HG03571 (cell line): ENCODE measurements at regions not wholly inside any gene's neighbourhood (a gene's known extent, or its start where the extent isn't known, plus 50 kb on each side); places are given as distances from the start of the nearest gene placed in this dataset.
"Not testable (repeated sequence)": the region's sequence is repeated elsewhere in the genome, so short reads cannot be mapped to it uniquely, and the experiment has no call there.

ENCODE experiments used
- ATAC-seq: cut with Tn5 transposase; IDR thresholded peaks from one replicate; pipeline ENCODE4 v1.9.1; 2021; ENCODE audit not compliant: unreplicated experiment

DNA sequence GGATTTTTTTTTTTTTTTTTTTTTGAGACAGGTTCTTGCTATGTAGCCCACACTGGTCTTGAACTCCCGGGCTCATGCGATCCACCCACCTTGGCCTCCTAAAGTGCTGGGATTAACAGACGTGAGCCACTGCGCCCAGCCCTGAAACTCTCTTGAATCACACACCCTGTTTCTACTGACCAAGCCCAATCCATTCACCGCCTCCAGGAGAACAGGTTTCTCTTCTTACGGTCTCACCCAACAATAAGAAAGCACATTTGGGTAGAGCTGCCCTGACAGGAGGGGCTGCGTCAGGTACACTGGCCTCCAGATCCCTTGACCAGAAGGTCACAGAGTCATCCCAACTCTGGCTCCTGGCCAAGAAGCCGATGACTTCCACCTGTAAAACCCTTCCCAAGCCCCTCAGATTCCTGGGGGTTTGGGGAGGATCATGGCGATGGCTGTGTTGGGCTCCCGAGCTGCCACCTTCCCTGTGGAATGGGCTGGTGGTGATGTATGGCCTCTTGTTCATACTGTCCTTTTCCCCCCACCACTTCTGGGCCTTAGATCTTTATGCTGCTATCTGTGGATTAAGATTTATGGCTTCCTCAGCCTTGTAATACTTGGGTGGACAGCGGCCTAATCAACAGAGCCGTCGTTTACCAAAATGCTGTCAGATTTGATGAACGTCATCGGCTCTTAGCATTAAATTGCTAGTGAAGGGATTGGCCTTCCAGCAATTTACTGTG is 89.1 kb downstream of the KATNIP start:
- ATAC-seq: no peak

DNA sequence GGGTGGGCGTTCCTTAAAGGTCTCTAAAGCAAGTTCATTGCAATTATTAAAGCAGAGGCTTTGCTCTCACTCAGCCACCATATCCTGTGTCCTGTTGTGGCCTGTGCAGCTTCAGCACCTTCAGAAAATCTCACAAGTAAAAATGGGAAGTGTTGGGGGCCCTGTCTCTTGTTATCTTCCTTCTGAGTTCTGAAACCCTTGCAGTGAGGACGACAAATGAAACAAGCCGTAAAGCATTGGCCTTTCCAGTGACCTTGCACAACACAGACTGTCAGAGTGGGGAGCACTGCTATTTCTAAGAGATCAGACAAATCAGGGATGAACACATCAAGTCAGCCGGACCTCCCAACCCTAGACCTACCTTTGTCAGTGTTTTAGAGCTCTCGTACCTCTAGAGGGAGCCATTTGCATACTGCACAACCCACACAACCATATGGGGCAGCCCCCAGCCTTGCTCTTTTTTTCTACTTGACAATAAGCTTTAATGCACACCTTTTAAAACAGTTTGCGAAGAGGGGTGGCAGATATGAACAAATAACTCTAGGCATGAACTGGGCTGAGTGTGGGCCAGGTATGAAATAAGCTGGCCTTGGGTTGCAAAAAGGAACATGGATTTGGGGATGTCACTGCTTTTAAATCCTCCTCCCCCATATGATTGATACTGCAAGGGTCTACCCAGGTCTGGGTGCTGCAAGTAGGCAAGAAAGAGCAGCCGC is 89.8 kb downstream of the KATNIP start:
- peak; percentile 62 for ATAC-seq

DNA sequence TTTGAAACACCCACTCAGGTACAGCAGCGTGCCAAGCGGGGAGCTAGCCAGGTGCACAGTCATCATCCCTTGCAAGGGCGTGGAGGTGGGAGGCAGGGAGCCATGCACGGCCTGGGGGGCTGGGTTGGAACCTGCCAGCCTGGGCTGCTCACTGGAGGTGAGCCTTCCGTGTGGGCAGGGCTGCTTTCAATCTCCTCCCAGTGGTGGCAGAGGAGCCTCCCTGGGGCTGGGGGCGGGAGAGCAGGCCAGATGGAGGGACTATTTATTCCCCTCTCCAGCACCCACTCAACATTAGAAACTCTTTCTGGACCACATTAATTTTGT is 90.3 kb downstream of the KATNIP start:
- no peak for ATAC-seq

DNA sequence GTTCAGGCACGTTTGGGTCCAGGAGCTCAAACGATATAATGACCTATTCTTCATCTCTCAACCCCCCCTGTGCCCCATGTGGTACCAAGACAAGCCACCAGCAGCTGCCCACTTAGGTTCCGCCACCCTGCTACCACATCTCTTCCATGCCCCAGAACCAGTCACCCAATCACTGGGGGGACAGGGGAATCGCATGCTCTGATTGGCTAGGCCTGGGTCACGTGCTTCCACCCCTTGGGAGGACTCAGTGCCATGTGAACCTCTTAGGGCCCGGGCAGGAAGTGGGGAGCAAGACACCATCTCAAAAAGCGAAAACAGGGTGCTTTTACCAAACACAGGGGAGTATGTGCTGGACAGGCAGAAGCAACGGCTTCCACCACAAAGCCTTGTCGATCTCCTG is 91.3 kb downstream of the KATNIP start:
- ATAC-seq: no peak

DNA sequence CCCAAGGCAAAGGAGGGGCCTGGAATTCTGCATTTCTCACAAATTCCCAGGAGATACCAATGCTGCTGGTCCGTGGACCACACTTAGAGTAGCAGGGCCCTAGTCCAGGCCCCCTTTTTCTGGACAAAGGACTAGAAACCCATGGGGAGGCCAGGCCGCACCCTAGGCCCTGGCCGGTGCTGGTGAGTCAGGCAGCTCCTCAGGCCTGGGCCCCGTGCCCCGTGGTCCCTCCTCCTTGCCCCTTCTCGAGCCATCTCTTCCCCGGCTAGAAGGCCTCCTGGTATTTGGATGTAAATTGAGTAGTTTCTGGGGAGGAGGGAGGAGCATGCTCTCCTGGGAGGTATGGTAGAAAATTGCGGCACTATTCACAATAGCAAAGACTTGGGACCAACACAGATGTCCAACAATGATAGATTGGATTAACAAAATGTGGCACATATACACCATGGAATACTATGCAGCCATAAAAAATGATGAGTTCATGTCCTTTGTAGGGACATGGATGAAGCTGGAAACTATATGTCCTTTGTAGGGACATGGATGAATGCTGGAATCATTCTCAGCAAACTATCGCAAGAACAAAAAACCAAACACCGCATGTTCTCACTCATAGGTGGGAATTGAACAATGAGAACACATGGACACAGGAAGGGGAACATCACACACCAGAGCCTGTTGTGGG is 91.9 kb downstream of the KATNIP start:
- ATAC-seq: not testable (repeated sequence)

DNA sequence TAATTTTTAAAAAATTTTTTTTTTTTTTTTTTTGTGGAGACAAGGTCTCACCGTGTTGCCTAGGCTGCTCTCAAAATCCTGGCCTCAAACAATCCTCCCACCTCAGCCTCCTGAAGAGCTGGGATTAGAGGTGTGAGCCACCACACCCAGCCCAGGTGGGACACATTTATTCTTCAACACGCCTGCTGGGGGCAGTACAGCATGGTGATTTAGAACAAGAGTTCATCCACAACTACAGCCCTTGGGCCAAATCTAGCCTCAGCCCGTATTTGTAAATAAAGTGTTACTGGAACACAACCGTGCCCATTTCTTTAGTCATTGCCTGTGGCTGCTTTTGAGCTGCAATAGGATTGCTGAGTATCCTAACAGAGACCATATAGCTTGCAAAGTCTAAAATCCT is 92.8 kb downstream of the KATNIP start:
- ATAC-seq: no peak

DNA sequence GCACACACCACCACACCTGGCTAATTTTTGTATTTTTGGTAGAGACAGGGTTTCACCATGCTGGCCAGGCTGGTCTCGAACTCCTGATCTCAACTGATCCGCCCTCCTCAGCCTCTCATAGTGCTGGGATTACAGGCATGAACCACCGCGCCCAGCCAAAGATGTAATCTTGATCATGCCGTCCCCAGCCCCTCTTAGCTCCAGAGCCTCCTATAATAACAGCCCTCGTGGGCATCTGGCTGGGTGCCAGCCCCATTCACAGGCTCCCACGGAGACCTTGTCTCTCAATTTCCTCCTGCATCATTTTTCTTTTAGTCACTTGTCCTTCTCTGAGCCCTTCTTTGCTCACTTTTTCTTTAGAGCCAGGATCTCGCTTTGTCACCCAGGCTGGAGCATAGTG is 94.2 kb downstream of the KATNIP start:
- no peak for ATAC-seq

DNA sequence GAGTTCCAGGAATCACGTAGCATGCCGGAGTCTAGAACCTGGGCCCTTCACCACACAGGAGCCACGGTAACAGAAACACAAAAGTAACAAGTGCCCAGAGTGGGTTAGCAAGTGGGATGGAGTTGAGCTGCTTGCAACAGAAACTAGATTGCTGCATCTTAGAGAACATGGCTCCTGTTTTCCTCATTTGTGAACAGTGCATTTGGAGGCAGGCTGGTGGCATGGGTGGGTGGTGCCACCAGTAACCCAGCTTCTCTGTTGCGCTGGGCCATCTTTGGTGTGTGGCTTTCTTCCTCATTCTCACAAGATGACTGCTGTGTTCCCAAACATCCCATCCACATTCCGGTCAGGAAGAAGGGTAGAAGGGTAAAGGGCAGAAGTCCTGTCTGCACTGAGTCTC is 95.5 kb downstream of the KATNIP start:
- ATAC-seq: no peak

DNA sequence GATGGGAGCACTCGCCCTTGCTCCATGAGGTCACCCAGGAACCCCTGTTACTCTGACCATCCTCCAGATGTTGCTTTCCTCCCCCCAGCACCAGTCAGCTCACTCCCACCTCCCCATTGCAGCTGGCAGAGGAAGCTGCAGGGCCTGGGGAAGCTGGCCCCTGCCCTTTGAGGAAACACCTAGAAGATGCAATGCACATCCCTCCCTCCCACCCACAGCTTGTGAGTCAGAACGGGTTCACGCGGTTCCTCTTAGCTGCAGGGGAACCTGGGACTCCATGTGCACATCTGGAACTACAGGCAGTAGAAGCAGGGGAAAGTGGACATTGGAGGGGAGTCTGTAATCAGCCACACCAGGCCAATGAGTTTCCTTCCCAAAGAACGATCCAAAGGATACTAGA is 96.9 kb downstream of the KATNIP start:
- ATAC-seq: no peak

DNA sequence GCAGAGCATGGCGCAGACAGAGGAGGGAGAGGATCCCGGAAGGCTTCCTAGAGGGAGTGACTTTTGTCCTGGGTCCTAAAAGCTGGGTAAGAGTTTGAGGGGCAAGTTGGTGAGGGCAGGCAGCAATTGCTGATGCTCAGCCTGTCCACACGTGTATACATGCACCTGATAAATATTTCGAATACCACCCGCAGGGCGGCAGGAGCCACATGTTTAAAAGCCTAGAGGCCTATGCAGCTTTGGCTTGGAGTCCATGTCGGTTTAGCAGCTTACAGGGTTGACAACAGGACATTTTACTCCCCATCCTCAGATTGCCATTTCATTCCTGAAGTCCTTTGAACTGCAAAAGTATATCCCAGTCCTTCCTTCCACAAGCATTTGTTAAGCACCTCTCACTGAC is 99.1 kb downstream of the KATNIP start:
- no peak for ATAC-seq

DNA sequence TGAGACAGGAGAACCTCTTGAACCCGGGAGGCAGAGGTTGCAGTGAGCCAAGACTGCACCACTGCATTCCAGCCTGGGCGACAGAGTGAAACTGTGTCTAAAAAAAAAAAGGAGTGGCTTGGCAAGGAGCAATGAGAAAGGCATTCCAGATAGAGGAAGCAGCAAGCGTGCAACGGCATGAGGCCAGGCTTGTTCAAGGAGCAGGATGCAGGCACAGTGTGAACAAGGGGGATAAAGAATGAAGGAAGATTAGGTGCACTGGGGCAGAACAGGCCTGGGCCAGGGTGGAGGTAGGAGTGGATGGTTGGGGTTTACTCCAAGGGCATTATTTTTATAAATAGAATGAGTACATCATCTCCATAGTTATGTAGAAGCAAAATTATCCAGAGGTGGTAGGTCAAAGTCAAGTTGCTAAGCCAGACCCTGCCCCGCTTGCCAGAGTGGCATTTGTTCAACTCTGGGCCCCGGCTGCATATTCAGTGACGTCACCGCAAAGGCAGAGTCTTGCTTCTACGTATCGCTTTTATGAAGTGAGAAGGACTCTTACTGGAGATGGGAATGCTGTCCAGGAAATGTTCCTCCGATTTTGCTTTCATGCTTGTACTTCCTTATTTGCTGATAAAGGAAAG is 100.2 kb downstream of the KATNIP start:
- no peak for ATAC-seq

DNA sequence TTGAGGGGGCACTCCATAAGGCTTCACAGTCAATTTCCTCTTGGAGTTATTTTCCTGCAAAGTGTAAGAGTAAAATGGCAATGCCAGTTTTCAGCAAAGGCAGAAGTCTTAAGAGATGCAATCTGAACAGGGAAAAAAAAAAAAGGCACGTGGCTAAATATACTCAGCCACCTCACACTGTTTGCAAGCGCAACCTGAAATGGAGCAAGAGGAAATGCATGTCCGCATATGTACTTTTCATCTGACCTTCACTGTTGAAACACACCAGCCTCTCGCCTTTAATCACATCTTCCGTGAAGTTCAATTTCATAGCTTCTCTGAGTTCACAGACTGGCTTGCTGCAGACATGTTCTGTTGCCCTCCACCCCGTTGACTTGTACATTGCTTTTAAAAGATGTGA is 101.4 kb downstream of the KATNIP start:
- no peak for ATAC-seq

DNA sequence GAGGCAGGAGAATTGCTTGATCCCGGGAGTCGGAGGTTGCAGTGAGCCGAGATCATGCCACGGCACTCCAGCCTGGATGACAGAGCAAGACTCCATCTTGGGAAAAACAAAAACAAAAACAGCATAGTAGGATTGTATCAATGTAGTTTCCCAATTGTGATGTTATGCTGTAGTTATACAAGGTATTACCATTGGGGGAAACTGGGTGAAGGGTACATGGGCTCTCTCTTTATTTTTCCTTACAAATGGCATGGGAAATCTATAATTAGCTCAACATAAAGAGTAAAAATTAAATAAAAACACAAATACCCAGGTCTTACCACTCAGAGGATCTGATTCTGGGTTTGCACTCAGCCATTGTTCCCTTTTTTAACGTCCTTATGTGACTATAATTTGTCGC is 107.9 kb downstream of the KATNIP start:
- ATAC-seq: no peak

DNA sequence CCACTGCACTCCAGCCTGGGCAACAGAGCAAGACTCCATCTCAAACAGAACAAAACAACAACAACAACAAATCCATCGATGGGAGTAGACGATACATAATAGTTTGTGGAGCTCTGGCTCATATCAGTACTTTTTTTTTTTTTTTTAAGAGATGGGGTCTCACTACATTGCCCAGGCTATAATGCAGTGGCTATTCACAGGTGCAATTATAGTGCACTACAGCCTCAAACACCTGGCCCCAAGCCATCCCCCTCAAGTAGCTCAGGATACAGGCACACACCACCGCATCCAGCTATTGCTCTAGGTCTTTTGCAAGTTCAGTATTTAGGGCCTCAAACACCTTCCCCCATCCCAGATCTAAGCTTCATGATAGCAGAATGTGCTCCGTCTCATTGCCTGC is 110.6 kb downstream of the KATNIP start:
- no peak for ATAC-seq

DNA sequence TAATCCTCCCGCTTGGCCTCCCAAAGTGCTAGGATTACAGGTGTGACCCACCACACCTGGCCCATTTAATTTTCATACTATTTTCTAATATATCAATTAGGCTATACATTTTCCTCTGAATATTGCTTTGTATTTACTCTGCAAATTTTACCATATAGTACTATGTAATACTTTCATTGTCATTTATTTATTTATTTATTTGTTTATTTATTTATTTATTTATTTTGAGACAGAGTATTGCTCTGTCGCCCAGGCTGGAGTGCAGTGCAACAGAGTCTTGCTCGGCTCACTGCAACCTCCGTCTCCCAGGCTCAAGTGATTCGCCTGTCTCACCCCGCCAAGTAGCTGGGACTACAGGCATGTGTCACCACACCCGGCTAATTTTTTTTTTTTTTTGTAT is 113.3 kb downstream of the KATNIP start:
- not testable (repeated sequence) for ATAC-seq

DNA sequence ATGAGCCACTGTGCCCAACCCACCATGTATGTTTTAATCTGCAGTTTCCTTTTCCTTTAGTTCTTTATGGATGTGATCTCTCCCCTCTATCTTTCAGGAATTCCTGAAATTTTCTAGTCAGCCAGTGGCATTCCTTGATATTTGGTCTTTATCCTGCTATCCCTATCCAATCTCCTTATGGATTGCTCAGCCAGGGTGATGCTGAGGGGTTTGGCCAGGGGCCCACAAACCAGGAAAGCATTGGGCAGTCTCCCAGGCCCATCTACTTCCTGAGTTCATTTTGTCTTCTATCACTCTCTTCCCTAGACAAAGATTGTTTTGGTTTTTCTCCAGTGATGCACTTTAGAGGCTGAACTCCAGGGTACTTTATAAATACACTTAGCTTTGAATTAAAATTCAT is 115.9 kb downstream of the KATNIP start:
- ATAC-seq: no peak

DNA sequence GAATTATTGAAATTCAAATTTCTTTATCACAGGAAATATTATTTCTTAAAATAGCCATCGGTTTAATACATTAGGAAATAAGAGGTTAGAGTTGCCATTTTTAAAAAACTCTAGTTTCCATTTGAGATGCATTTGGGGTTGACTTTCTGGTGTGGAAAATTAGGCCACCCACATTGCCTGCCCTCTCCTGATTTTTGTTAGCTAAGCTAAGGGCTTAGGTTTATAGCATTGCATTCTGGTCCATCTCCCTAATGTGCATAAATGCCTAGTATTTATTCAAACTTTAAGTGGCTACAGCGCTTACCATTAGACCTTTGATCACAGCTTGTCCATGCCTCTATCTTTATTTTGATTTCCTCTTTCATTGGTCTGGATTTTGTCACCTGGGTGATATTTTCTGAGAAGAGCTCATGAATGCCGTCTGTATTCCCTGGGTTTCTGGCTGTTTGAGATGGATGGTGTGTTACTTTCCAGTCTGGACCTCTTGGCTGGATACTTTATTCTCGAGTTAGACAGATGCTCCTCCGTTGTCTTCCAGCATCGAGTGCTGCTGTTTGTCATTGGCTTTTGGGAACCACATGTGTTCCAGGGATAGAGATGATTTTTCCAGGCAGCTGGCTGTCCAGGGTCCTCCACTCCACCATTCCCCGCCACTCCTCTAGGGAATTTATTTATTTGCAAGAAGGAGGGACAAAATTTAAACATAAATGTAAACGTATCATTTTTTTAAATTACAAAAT is 120.3 kb downstream of the KATNIP start:
- ATAC-seq: no peak

DNA sequence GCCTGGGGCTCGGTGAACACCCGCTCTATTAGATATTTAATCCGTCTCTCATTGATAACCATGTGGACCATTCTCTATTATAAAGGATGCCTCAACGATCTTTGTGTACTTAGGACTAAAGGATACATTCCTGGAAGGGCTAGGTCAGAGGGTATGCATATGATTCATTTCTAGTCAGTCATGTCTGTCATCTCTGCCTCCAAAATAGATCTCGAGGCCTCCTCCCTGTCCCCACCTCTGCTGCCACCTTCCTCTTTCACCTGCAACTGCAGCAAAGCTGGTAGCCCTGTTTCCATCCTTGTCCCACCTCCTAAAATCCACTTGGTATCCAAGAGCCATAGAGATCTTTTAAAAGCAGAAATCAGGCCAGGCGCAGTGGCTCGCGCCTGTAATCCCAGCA is 121.5 kb downstream of the KATNIP start:
- ATAC-seq: no peak

DNA sequence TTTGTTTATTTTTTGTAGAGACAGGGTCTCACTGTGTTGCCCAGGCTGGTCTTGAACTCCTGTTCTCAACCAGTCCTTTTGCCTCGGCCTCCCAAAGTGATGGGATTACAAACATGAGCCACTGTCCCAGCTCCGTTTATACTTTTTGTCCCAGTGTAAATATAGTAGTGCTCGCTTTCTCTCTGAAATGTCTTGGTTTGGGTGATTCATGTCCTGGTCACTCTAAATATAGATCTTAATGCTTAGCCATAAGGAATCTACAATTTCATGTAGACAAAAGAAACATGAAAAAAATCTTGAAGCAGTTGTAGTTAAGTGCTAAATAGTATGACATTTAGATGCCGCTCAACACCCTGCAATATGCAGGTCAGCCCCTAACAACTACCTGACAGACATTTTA is 126.9 kb downstream of the KATNIP start:
- no peak for ATAC-seq

DNA sequence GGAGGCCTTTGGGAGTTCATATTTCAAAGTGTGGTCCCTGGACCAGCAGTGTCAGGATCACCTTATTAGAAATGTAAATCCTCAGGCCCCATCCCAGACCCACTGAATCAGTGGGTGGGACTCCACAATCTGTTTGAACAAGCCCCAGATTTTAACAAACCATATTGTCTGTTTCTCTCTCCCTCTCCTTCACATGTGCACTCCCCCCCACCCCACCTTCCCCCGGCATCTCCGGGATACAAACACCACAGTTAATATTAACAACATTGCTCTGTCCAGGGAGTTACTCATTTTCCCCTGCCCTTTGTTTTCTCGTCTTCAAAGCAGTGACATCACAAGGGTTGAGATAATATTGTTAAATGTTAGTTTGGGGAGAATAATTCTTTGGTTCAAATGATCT is 127.3 kb downstream of the KATNIP start:
- no peak for ATAC-seq

DNA sequence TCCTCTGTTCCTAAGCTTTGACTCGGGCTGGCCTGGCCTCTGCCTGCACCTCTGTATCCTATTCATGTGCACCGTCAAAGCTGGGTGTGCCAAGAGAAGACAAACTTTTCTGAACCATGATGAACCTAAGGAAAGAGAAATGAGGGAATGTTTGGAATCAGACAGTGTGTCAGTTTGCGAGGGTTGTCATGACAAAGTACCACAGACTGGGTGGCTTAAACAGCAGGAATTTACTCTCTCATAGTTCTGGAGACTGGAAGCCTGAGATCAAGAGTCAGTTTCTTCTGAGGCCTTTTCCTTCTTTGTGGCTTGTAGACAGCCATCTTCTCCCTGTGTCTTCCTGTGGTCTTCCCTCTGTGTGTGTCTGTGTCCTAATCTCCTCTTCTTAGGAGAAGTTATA is 129.0 kb downstream of the KATNIP start:
- ATAC-seq: no peak
